NCI-H345 (cell line): ENCODE measurements at regions not wholly inside any gene's neighbourhood (a gene's known extent, or its start where the extent isn't known, plus 50 kb on each side); places are given as distances from the start of the nearest gene placed in this dataset.

Source experiments
- DNase-seq: peaks from one replicate; lab custom pipeline; 2025; lab: John Stamatoyannopoulos, UW

DNA sequence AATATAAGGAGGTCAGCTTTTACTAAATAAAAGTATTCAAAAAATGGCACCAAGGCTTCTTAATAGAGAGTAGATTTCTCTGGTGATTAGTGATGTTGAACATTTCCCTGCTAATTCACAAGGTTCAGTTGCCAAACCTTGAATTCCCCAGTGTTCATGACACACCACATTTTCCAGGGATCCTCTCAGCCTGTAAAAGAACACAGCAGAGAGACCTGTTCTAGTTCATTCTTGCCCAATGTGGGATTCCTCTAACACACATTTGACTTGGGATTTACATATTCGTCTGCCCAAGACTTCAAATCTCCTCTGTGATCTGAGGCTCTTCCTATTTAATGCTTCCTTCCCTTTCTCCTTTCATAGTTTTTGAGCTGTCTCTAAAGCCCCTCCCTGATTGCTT lies 273.2 kb upstream of the CDH9 start:
- DNase-seq, result no peak

DNA sequence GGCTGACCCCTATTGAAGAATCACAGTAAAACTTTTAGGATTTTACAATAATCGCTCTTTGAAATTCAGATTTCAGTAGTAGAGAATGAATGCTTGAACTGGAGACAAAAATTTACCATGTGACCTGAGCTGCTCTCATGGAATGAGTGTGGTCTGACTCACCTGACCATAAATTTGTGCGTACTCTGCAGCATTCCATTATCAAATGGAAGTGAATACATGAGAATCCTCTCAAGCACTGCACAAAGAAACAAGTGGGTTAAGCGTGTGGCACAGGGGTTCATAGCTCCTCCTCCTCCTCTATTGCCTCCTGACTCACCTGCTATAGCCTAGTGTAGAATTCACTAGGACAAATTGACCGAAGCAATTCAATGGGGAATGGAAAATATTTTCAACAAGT lies 269.8 kb upstream of the CDH9 start:
- DNase-seq, result no peak

DNA sequence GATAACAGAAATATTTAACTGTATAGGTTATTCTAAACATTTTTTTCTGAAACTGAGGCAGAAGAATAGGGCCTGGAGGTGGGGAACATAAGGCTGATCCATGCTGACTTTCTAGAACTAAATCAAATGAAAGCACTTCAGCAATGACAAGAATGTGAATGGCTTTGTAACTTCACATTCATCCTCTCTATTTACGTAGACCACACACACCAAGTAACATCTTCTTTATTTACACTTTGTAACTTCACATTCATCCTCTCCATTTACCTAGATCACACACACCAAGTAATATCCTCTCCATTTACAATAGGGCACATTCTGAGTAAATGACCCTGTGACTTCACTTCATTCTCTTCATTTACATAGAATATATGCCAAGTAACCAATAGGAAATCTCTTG lies 251.8 kb upstream of the CDH9 start:
- no peak for DNase-seq

DNA sequence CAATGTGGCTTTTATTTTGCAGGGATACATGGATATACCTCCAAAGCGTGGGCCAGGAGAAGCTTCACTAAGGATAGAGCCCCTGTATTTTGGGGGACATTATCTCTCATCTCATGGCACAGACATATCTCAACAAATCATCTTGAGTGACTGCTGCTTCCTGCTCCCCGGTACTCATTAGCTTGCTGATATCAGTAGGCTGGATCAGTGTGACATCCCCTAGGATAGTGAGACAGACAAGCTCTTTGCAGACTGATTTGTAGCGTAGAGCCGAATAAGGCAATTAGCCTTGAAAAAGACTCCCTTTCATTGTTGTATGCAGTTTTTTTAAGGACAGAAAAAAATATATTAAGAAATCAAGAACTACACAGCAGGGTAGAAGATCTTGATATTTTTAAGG lies 237.7 kb upstream of the CDH9 start:
- no peak for DNase-seq

DNA sequence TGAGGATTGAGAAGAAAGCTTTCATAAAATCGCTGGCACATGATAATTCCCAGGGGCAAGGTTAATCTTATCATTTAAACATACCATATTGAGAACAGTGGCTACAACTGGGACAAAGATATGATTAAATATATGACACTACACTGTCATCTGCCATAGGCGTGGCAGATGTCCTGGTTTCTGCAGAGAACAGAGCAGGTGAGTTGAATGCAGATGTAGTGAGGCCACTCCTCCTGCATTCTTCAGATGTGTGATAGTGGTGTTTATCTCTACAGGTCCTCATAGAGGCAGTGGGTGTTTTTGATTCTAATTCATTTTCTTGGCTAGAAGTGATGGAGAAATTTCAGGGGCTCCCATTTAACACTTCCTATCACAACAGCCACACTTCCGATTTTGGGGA lies 237.0 kb upstream of the CDH9 start:
- DNase-seq, result no peak

DNA sequence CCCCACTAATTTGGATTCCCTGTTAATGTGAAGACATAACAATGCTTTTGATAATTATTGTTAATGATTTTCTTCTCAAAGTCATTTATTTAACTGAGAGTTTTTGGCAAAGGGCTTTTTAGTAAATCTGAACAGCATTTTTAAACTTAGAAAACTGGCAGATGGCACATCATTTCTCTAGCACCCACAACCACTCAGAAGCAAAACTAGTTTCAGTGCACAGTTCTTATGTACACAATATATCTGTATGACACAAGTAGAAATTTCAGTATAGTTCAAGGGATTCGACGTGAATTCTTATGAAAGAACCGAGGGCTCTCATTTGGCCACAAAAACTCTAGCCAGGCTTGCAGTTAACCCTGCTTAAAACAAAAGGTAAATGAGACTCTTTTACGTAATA lies 231.4 kb upstream of the CDH9 start:
- no peak for DNase-seq

DNA sequence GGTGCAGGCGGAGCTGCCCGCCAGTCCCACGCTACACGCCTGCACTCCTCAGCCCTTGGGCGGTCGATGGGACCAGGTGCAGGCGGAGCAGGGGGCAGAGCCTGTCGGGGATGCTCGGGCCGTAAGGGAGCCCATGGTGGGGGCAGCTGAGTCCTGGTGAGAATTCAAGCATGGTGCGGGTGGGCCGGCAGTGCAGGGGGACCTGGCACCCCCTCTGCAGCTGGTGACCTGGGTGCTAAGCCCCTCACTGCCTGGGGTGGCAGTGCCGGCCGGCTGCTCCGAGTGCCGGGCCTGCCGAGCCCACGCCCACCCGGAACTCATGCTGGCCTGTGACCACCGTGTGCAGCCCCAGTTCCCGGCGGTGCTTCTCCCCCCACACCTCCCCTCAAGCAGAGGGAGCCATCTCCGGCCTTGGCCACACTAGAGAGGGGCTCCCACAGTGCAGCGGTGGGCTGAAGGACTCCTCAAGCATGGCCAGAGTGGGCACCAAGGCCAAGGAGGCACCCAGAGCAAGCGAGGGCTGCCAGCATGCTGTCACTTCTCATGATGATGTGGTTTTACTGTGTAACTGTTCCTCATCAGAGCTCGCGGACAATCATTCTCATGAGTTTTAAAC lies 228.9 kb upstream of the CDH9 start:
- no peak for DNase-seq

DNA sequence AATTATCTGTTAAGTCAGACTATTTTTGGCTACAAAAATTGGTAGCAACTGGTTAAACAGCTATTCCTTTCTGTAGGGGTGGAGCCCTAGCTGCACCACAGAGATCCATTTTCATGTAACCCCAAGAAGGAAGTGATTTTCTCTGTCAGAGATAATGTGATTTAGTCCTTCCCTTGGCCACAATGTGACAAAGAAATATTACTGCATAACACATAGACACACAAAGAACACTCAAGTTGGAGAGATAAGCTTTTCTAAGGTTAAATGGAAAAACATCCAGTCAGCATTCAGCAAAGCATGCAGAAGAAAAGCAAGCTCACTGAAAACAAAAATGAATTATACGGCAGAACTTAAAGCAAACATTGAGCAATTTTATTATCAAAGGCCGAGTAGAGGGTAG lies 227.8 kb upstream of the CDH9 start:
- no peak for DNase-seq

DNA sequence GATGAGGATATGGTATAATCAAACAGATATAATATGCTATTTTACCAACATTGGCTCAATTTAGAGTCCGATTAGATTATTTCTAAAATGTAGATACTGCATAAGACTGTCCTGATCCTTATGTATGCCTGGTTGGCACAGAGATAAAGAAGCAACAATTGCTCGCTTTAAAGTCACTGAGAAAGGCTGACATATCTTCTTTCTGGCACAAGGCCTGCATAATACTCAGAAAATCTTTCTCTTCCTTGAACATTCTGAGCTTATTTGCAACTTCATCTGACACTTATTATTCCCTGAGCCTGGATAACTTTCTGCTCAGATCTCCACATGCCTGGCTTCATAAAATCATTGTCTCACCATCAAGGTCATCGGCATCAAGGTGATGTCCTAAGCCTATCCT lies 219.3 kb upstream of the CDH9 start:
- DNase-seq, result no peak

DNA sequence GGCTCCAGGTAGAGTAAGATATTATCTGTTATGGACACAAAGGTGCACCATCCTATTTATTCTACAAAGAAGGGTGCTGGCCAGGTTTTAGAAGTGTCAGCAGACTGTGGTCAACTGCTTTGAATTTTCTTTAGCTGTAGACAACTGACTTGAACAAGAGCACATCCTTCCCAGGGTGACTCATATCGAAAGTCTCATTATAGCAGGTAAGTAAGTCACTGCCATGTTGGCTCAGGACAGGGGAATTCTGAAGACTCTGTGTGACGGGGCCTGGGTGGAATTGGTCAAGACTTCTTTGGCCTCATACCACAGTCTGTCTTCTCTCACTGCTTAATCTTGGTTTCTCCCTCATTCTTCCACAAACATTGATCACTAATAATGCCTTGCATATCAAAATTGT lies 214.5 kb upstream of the CDH9 start:
- no peak for DNase-seq

DNA sequence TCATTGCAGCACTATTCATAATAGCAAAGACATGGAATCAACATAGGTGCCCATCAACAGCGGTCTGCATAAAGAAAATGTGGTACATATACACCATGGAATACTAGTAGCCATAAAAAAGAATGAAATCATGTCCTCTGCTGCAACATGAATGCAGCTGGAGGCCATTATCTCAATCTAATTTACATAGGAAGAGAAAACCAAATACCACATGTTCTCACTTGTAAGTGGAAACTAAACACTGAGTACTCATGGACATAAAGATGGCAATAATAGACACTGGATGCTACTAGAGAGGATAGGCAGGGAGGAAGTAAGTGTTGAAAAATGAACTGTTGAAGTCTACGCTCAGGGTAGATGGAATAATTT lies 203.9 kb upstream of the CDH9 start:
- DNase-seq, result no peak

DNA sequence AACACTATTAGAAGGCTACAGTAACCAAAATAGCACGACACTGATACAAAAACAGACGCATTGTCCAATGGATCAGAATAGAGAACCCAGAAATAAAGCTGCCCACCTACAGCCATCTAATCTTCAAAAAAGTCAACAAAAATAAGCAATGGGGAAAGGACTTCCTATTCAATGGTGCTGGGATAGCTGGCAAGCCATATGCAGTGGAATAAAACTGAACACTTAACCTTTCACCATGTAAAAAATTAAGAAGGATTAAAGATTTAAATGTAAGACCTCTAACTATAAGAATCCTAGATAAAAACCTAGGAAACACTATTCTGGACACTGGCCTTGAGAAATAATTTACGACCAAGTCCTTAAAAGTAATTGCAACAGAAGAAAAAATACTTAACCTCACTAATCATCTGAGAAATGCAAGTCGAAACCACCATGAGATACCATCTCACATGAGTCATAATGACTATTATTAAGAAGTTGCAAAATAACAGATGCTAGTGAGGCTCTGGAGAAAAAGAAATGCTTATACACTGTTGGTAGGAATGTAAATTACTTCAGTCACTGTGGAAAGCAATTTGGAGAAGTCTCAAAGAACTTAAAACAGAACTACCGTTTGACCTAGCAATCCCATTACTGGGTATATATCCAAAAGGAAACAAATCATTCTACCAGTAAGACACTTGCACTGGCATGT lies 203.3 kb upstream of the CDH9 start:
- no peak for DNase-seq

DNA sequence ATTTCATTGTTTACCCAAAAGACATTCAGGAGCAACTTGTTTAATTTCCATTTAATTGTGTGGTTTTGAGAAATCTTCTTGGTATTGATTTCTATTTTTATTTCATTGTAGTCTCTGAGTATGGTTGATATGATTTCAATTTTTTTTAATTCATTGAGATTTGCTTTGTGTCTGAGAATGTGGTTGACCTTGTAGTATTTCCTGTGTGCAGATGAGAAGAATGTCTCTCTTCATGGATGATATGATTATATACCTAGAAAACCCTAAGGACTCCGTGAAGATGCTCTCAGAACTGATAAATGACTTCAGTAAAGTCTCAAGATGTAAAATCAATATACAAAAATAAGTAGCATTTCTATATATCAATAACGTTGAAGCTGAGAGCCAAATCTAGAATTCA lies 202.4 kb upstream of the CDH9 start:
- no peak for DNase-seq

DNA sequence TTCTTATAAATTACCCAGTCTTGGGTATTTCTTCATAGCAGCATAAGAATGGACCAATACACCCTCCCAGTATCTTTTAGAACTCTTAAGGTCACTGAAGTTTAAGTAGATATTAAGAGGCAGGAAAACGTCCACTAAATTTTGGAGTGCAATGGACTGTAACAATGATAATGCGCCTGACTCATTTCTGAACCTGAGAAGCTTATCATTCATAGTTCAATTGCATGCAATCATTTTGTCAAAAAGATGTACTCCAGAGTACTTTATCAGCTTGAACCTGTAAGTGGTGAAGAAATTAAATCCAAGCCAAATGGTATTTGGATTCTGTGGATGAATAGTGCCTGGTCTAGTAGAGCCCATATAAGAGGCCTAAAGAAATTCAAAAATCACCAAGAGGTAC lies 196.5 kb upstream of the CDH9 start:
- no peak for DNase-seq

DNA sequence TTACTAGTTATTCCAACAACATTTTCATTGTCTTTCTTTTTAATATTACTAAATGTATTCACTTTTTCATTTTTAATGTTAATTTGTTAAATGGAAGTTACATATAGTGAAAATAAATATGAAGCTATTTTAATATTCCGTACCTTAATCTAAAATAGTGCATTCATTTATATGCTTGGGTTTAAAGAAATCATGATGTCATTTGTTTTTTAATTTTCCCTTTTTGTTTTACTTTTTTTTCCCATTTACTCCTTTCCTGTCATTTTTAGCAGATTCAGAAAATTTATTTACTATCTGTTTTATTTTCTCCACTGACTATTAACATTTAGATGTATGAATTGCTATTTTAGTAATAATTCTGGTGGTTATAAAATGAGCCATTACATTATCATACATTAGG lies 183.0 kb upstream of the CDH9 start:
- no peak for DNase-seq

DNA sequence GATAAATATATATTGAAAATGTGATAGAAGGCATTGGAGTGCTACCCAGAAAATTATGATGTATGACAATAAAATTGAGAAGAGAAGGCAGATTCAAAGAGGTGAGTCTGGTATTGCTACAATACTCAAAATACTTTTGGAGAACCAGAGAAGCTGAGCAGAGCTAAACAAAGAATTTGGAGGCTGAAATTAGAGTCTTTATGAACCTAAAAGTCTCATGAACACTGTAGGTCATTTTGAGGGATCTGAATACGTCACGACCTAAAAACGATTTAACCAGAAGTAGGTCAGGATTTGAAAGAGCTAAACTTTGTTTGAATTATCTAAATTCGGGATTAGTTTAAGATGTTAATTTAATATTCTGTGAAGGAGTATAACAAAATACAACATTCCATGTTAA lies 182.4 kb upstream of the CDH9 start:
- no peak for DNase-seq

DNA sequence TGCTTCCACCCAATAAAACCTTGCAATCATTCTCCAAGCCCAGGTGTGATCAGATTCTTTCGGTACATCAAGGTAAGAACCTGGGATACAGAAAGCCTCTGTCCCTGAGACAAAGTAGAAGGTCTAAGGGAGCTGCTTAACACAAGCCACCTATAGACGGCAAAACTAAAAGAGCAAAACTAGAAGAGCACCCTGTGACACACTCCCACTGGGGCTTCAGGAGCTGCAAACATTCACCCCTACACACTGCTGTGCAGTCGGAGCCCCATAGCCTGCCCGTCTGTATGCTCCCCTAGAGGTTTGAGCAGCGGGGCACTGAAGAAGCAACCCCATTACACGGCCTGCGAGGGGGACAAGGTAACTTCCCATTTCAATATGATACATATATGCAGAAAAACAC lies 179.6 kb upstream of the CDH9 start:
- DNase-seq, result no peak

DNA sequence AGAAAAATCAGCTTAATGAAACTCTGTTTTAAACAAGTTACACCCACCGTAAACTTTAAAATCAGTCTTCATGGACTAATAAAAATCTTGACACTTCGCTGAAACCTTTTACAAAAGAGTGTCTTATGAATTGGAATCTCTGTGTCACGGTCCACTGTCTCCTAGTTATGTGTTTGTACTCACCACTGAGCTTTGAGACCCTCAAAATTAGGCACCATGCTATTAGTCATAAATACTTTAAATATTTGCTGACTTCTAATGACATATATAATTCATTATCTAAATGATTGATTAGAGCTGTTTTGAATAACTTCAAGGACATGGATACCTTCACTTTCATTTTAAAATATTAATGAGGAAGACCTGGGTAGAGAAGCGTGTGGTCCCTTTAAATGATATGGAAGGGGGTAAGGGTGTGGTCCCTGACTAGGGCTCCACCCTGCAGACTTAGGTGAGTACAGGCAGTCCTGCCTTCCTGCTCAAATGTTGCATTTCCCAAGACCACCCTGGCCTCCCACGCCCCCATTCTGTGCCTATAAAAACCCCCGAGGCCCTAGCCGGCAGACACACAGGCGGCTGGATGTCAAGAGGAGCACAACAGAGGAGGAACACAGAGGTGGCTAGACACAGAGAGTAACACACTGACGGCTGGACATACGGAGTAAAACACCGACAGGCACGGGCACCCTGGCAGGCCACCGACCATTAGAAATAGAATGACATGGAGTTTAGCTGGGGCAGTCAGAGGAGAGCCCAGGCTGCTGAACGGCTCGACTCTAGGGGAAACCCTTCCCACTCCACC lies 179.0 kb upstream of the CDH9 start:
- no peak for DNase-seq

DNA sequence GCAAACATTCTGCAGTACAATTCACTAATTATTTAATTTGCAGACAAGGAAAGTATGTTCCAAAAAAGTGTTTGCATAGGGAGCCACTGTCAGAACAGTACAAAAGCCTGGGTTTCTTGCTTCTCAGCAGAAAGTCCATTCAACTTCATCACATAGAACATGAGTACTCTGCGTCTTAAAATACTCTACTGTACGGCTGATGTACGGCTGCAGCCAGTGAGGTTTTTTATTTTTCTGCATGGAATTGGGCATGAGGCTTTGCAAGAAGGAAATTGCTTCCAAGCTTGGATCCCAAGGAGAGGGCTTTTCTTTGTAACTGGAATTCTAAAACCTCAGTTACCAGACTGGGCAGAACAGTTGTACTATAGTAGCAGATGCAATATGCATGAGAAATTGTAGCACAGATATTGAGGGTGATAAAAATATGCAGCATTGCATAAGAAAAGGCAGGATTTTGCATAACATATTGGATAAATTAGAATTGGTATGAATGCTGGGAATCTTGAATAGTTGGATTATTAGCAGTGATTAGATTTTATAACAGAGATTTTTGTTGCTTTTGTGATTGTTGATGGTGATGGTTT lies 178.1 kb upstream of the CDH9 start:
- DNase-seq, result no peak

DNA sequence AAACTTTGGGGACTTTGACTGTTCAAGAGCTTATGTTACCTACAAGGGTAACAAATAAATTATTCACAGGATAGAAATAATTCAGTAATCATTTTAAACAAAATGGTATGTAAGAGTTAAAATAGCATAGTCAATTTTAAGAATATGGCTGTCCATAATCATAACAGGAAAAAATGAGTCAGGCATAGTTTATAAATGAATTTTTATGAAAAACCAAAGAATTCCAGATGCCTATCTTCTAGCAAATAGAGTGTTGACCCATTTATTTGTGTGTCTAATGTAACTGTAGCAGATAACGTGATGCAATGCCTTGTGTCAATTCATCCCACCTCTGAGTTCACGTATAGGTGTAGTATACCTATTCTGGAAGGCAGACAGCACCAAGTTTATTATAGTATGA lies 169.7 kb upstream of the CDH9 start:
- DNase-seq, result no peak

DNA sequence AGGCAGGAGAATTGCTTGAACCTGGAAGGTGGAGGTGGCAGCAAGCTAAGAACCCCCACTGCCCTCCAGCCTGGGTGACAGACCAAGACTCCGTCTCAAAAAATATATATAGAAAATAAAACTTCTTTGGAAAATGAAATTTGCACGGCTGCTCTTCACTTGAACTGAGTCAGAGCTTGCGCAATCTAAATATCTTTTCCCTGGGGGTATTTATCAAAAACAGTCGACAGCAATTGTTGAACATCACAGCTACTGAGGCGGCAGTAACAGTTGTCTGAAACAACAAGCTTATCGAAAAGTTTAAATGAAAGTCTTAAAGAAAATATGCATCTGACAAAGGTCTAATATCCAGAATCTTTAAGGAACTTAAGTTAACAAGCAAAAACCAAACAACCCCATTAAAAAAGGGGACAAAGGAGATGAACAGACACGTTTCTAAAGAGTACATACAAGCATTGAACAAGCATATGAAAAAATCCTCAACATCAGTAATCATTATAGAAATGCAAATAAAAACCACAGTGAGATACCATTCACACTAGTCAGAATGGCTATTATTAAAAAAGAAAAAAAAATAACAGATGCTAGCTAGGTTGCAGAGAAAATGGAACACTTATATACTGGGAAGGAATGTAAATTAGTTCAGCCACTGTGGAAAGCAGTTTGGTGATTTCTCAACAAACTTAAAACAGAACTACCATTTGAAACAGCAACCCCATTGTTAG lies 153.6 kb upstream of the CDH9 start:
- no peak for DNase-seq

DNA sequence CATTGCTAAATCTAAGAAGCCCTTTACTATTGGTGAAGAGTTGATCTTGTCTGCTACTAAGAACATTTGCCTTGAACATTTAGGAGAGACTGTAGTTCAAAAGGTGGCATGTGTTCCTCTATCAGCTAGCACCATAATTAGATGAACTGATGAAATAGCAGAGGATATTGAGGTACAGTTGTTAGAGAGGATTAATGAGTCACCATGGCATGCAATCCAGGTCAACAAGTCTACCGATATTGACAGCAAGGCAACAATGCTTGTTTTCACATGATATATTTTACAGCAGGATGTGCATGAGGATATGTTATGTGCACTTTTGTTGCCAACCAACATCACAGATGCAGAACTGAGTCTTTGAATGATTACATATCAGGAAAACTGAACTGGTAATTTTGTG lies 134.3 kb upstream of the CDH9 start:
- no peak for DNase-seq
